ENCODE measurements at regions not wholly inside any gene's neighbourhood (a gene's known extent, or its start where the extent isn't known, plus 50 kb on each side); places are given as distances from the start of the nearest gene placed in this dataset.

DNA sequence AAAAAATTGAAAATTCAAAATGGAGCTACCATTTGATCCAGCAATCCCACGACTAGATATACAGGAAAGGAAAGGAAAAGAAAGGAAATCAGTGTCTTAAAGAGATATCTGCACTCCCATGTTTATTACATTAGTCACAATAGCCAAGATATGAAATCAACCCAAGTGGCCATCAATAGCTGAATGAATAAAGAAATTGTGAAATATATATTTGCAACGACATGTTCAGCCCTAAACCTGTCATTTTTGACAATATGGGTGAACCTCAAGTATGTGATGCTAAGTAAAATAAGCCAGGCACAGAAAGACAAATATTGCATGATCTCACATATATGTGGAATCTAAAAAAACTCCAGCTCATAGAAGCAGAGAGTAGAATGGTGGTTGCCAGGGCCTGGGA is 155.1 kb downstream of the ANXA5 start:
- Histone ChIP-seq H3K36me3 (no peaks in the 10 kb centered on the region), H3K9me3 (no peaks in the 10 kb centered on the region), H3K27ac (no peak overlapping the region), H3K4me3 (no peak overlapping the region), H3K27me3 (no peaks in the 10 kb centered on the region), H3K4me1 (no peaks in the 10 kb centered on the region)
- intact Hi-C loops (cut with DNase I): no loop called here
- WGBS (ENCODE audit: insufficient coverage, low coverage, low lambda C conversion rate, missing lambda C conversion rate): 26% methylated on average over 2 of the region's 2 CpGs
- TF ChIP-seq POLR2A (IDR thresholded peaks at IDR 0.05): no peak
- TF ChIP-seq CTCF (IDR thresholded peaks at IDR 0.05): no peak
- DNase-seq (no peak), ATAC-seq (no peak)

DNA sequence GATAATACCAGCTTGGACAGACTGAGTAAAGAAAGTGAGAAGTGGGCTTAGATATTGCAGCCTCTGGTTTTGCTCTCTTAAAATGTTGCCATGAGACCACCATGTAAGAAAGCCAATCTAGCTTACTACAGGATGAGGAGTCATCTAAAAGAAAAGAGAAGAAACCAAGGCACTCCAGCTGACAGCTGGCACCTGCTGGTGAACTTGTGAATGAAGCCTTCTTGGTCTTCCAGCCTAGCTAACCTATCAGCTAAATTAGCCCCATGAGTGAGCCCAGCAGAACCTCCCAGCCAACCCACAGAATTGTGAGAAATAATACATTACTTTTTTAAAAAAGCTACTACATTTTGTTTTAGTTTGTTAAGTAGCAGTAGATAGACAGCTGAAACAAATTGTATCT is 154.5 kb upstream of the QRFPR start:
- Histone ChIP-seq H3K4me1 (no peaks in the 10 kb centered on the region), H3K9me3 (no peaks in the 10 kb centered on the region), H3K4me3 (no peak overlapping the region), H3K27ac (no peak overlapping the region), H3K36me3 (no peaks in the 10 kb centered on the region), H3K27me3 (no peaks in the 10 kb centered on the region)
- TF ChIP-seq POLR2A (IDR thresholded peaks at IDR 0.05): no peak
- TF ChIP-seq CTCF (IDR thresholded peaks at IDR 0.05): no peak
- ATAC-seq (no peak), DNase-seq (no peak)
- intact Hi-C loops (cut with DNase I): no loop called here

GRCh38 chr4:121534187-121534586 is 153.4 kb upstream of the QRFPR start:
- DNase-seq (no peak), ATAC-seq (no peak)
- Histone ChIP-seq H3K4me3 (no peak overlapping the region), H3K9me3 (no peaks in the 10 kb centered on the region), H3K36me3 (no peaks in the 10 kb centered on the region), H3K27ac (no peak overlapping the region), H3K27me3 (no peaks in the 10 kb centered on the region), H3K4me1 (no peaks in the 10 kb centered on the region)
- intact Hi-C loops (cut with DNase I): no loop called here
- no peak for TF ChIP-seq POLR2A (IDR thresholded peaks at IDR 0.05)
- no peak for TF ChIP-seq CTCF (IDR thresholded peaks at IDR 0.05)
- WGBS (ENCODE audit: insufficient coverage, low coverage, low lambda C conversion rate, missing lambda C conversion rate): 66% methylated on average over 2 of the region's 2 CpGs

GRCh38 chr4:121526509-121526908 is 145.7 kb upstream of the QRFPR start:
- no peaks in the 10 kb centered on the region for H3K4me1 ChIP-seq
- no peak for DNase-seq
- intact Hi-C loops (cut with DNase I): no loop called here
- no peak for ATAC-seq
- H3K27ac ChIP-seq: no peak overlapping the region
- 75% methylated on average over 3 of the region's 3 CpGs for WGBS (ENCODE audit: insufficient coverage, low coverage, low lambda C conversion rate, missing lambda C conversion rate)
- no peaks in the 10 kb centered on the region for H3K9me3 ChIP-seq
- no peaks in the 10 kb centered on the region for H3K36me3 ChIP-seq
- no peaks in the 10 kb centered on the region for H3K27me3 ChIP-seq
- no peak overlapping the region for H3K4me3 ChIP-seq
- TF ChIP-seq POLR2A (IDR thresholded peaks at IDR 0.05) (no peak), CTCF (IDR thresholded peaks at IDR 0.05) (no peak)

DNA sequence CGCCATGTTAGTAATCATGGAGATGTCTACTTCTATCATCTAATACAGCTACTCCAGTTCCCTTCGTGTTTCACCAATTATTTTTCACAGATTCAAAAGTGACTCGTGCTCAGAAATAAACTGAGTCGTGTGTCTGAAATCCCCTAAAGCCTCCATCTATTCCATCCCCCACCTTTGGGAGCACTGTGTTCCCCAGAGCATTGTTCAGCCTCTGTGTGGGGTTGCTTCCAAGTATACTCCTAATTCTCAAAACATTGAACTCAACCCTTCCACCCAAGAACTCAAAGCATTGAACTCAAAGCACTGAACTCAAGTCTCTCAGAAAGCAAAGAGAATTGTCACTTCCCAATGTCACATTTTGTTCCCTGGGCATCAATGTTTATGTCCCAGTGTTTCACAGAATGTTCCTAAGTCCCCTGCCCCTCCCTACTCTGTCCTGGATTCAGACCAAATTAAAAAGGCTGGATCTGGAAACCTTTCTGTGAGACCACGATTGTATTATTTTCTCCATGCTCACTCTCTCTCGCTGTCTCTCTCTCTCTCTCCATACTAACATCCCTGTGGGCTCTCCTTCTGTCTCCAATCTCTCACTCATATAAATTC is 138.5 kb upstream of the QRFPR start:
- 62% methylated on average over 6 of the region's 6 CpGs for WGBS (ENCODE audit: insufficient coverage, low coverage, low lambda C conversion rate, missing lambda C conversion rate)
- intact Hi-C loops (cut with DNase I): no loop called here
- TF ChIP-seq POLR2A (IDR thresholded peaks at IDR 0.05) (no peak), CTCF (IDR thresholded peaks at IDR 0.05) (no peak)
- no peak overlapping the region for H3K4me3 ChIP-seq
- no peaks in the 10 kb centered on the region for H3K4me1 ChIP-seq
- no peaks in the 10 kb centered on the region for H3K36me3 ChIP-seq
- H3K27me3 ChIP-seq: no peaks in the 10 kb centered on the region
- ATAC-seq: no peak
- H3K9me3 ChIP-seq: no peaks in the 10 kb centered on the region
- DNase-seq: no peak
- no peak overlapping the region for H3K27ac ChIP-seq
